Psoas muscle (tissue), 7 donors: ENCODE measurements at regions not wholly inside any gene's neighbourhood (a gene's known extent, or its start where the extent isn't known, plus 50 kb on each side); places are given as distances from the start of the nearest gene placed in this dataset.

Experiments used
- ATAC-seq, 4 donors: fragments of 200-7000 bp; cut with Tn5 transposase; one replicate each; pipeline ENCODE4 v1.9.1; 2020; ENCODE audit warnings: moderate library complexity in 3 of 4, mild to moderate bottlenecking in 2 of 4
- DNase-seq, 2 donors: peaks; one replicate each; pipeline ENCODE4 v3.0.0-alpha.2; 2020
- H3K27ac ChIP-seq: fragments of 200-600 bp; one replicate; pipeline ENCODE4 v1.8.0; 2022
- H3K27me3 ChIP-seq, 3 donors: fragments of 200-600 bp in 1 of 3; one replicate each; pipeline versions ENCODE4 v1.6.1 to v1.8.0; 2013 to 2022; ENCODE audit warnings: low read length in 2 of 3, mild to moderate bottlenecking in 2 of 3, moderate library complexity in 1 of 3; ENCODE audit not compliant: insufficient read depth in 3 of 3
- H3K36me3 ChIP-seq, 2 donors: fragments of 200-600 bp in 1 of 2; one replicate each; pipeline versions ENCODE4 v1.6.1 to v1.8.0; 2013 to 2022; ENCODE audit warnings: low read depth in 1 of 2, mild to moderate bottlenecking in 1 of 2, moderate library complexity in 1 of 2; ENCODE audit not compliant: insufficient read depth in 1 of 2
- H3K4me1 ChIP-seq: fragments of 200-600 bp; one replicate; pipeline ENCODE4 v1.8.0; 2022
- H3K4me3 ChIP-seq: fragments of 200-600 bp; one replicate; pipeline ENCODE4 v1.8.0; 2022; ENCODE audit warnings: mild to moderate bottlenecking
- H3K9me3 ChIP-seq: fragments of 200-600 bp; one replicate; pipeline ENCODE4 v1.8.0; 2022
- WGBS, 3 donors: extraction: QIAGEN DNeasy Blood & Tissue Kit; methylation state at CpG; one replicate each; pipeline versions ENCODE4 v1.1.6 to v1.1.7; 2013; 5-methylcytosine and 5-hydroxymethylcytosine counted together
- intact Hi-C, 2 donors: fragments of 100-400 bp; cut with DNase I; formaldehyde crosslinking; loops; one replicate each; pipeline versions ENCODE4 v1.11.0 to v1.14.2; 2022
- TF ChIP-seq, protein P1 (sequence below): fragments of 200-600 bp; IDR thresholded peaks from one replicate; pipeline ENCODE4 v1.8.0; 2022; ENCODE audit warnings: antibody characterized with exemption
- donor health status: healthy with polysubstance abuse.
- donor health status: DM: no; HTN: no; CAD: no; lungs with moderate emphysema.
- donor health status: Bipolar disorder and iron deficiency.
- donor health status: healthy.
- donor health status: DM: yes; HTN: yes; CAD: no.
- donor health status: DM: no; HTN: no; CAD: no.
- donor health status: DM: yes; HTN: yes; CAD: no.

DNA sequence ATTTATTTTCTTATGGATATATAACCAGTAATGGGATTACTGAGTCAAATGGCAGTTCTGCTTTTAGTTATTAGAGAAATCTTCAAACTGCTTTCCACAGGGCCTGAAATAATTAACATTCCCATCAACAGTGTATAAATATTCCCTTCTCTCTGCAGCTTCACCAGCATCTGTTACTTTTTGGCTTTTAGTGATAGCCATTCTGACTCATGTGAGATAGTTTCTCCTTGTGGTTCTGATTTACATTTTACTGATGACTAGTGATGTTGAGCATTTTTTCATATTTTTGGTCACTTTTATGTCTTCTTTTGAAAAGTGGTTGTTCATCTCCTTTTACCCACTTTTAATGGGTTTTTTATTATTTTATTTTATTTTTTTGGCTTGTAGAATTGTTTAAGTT is 1290.3 kb upstream of the CDH9 start:
- Histone ChIP-seq H3K27ac (no peak overlapping the region), H3K4me3 (no peak overlapping the region), H3K4me1 (no peaks in the 10 kb centered on the region), H3K27me3 (no peaks in the 10 kb centered on the region), H3K36me3 (no peaks in the 10 kb centered on the region), H3K9me3 (peaks cover 5% of the 10 kb centered on the region)
- TF ChIP-seq, protein P1, sequence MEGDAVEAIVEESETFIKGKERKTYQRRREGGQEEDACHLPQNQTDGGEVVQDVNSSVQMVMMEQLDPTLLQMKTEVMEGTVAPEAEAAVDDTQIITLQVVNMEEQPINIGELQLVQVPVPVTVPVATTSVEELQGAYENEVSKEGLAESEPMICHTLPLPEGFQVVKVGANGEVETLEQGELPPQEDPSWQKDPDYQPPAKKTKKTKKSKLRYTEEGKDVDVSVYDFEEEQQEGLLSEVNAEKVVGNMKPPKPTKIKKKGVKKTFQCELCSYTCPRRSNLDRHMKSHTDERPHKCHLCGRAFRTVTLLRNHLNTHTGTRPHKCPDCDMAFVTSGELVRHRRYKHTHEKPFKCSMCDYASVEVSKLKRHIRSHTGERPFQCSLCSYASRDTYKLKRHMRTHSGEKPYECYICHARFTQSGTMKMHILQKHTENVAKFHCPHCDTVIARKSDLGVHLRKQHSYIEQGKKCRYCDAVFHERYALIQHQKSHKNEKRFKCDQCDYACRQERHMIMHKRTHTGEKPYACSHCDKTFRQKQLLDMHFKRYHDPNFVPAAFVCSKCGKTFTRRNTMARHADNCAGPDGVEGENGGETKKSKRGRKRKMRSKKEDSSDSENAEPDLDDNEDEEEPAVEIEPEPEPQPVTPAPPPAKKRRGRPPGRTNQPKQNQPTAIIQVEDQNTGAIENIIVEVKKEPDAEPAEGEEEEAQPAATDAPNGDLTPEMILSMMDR: no peak
- intact Hi-C loops: no loop called here
- ATAC-seq: no peak
- DNase-seq: no peak

DNA sequence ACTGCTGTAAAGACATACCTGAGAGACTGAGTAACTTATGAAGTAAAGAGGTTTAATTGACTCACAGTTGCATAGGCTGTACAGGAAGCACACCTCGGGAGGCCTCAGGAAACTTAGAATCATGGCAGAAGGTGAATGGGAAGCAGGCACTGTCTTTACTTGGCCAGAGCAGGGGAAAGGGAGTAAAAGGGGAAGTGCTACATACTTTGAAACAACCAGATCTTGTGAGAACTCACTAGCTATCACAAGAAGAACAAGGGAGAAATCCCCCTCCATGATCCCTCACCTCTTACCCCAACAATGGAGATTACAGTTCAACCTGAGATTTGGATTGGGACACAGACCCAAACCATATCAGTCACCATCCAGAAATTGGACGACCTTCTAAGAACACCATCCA is 1285.8 kb upstream of the CDH9 start:
- H3K4me3 ChIP-seq: no peak overlapping the region

GRCh38 chr5:28313953-28314352 is 1275.6 kb upstream of the CDH9 start:
- ATAC-seq: no peak
- no peak overlapping the region for H3K27ac ChIP-seq
- 57 to 76% (median 59%) methylated on average over 1 of the region's 1 CpG for WGBS, 3 donors
- H3K36me3 ChIP-seq: no peaks in the 10 kb centered on the region
- H3K9me3 ChIP-seq: no peaks in the 10 kb centered on the region
- H3K27me3 ChIP-seq: no peaks in the 10 kb centered on the region
- no peak for DNase-seq
- H3K4me3 ChIP-seq: no peak overlapping the region
- TF ChIP-seq, protein P1: no peak
- H3K4me1 ChIP-seq: no peaks in the 10 kb centered on the region
- intact Hi-C loops: no loop called here

More for the DNA sequence above, 1285.8 kb upstream of the CDH9 start:
- no peak for ATAC-seq
- TF ChIP-seq, protein P1: no peak
- no peaks in the 10 kb centered on the region for H3K9me3 ChIP-seq
- 60 to 71% (median 63%) methylated on average over 2 of the region's 2 CpGs for whole genome bisulfite sequencing, 3 donors
- intact Hi-C loops: no loop called here
- DNase-seq: no peak
- H3K4me1 ChIP-seq: no peaks in the 10 kb centered on the region
- H3K36me3 ChIP-seq: no peaks in the 10 kb centered on the region
- no peaks in the 10 kb centered on the region for H3K27me3 ChIP-seq
- no peak overlapping the region for H3K27ac ChIP-seq

DNA sequence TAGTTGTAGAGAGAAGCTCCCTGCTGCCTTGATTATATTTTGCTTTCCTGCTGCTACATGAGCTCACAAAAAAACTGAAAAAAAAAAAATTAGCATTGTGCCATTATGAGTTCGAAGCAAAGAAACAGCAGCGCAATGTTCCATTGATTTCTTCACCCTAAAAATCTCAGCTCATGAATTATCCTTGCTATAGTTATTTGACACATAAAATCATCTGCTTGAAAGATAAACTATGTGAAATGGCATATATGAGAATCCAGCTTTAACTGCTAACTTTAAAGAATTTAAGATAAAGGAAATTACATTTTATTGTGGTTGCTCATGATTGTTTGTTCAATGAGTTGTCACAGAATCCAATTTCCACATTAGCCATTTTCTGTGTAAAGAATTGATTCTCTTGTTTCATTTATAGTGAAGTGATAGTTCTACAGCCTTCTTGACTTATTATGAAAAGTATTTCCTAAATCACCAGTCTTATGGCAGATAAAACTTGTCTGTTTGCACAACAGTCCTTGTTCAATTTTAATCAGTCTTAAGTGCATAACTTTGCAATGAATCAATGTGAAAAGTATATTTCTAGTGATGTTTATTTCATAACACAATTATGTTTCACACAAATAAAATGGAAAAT is 1275.0 kb upstream of the CDH9 start:
- H3K9me3 ChIP-seq: no peaks in the 10 kb centered on the region
- H3K36me3 ChIP-seq: no peaks in the 10 kb centered on the region
- H3K4me1 ChIP-seq: no peaks in the 10 kb centered on the region
- DNase-seq: no peak
- TF ChIP-seq, protein P1: no peak
- no peaks in the 10 kb centered on the region for H3K27me3 ChIP-seq
- H3K4me3 ChIP-seq: no peak overlapping the region
- 85 to 97% (median 94%) methylated on average over 2 of the region's 2 CpGs for WGBS, 3 donors
- intact Hi-C loops: no loop called here
- H3K27ac ChIP-seq: no peak overlapping the region
- ATAC-seq: no peak

- intact Hi-C loops: no loop called here
- Histone ChIP-seq H3K4me3 (no peak overlapping the region), H3K27ac (no peak overlapping the region), H3K27me3 (no peaks in the 10 kb centered on the region), H3K36me3 (no peaks in the 10 kb centered on the region), H3K4me1 (no peaks in the 10 kb centered on the region), H3K9me3 (no peaks in the 10 kb centered on the region)
- DNase-seq (no peak), ATAC-seq (no peak)
- 77 to 92% (median 82%) methylated on average over 6 of the region's 6 CpGs for WGBS, 3 donors
- TF ChIP-seq, protein P1: no peak
Observed at GRCh38 chr5:28310696-28311095, 1272.3 kb upstream of the CDH9 start.
